NCI-H510A treated with DMSO at 0.1 percent for 48 hours (cell line): ENCODE measurements at regions not wholly inside any gene's neighbourhood (a gene's known extent, or its start where the extent isn't known, plus 50 kb on each side); places are given as distances from the start of the nearest gene placed in this dataset.

ENCODE experiments used
- DNase-seq: peaks from one replicate; lab custom pipeline; 2025; lab: John Stamatoyannopoulos, UW

DNA sequence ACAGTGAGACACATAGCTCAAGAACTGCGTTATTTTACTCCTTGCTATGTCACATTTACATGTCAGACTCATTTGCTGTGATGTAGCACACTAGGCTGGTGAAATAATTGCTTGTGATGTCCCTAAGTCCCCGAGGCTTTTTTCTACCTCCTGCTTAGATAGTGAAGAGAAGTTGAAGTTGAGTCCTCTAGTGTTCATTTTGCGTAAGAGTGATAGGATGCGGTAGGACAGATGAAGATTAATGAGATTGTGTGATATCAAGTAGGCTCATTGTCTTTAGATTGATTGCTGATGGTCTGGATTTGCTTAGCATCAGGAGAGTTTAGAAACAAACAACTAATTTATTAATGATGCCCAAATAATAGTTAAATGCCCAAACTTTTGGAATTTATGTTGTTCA lies 173.6 kb upstream of the NUDT6 start:
- no peak for DNase-seq

DNA sequence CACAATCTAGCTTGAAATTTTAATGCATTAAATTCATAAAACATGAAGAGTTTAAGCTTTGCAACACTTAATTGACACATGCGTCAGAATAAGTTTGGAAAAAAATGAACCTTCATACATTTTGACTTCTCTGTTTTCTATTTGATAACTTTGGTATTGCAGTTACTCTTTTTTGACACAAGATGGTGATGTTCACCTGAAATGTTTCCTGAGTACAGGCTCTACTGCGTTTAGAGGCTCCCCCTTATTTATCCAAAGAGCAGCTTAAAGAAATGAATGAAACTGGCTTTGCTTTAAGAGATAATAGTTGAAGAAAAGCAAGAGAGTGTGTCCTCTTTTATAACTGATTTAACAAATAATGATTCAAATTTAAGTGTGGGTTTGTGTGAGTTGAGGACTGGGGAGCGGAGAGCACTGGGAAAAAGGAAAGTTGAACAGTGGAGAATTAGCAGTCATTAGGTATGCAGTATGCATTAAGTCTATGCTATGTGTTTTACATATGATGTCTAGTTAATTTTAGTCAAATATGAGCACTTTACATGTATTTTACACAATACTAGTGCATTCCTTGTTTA lies 180.6 kb upstream of the NUDT6 start:
- DNase-seq, result peak; percentile 3

DNA sequence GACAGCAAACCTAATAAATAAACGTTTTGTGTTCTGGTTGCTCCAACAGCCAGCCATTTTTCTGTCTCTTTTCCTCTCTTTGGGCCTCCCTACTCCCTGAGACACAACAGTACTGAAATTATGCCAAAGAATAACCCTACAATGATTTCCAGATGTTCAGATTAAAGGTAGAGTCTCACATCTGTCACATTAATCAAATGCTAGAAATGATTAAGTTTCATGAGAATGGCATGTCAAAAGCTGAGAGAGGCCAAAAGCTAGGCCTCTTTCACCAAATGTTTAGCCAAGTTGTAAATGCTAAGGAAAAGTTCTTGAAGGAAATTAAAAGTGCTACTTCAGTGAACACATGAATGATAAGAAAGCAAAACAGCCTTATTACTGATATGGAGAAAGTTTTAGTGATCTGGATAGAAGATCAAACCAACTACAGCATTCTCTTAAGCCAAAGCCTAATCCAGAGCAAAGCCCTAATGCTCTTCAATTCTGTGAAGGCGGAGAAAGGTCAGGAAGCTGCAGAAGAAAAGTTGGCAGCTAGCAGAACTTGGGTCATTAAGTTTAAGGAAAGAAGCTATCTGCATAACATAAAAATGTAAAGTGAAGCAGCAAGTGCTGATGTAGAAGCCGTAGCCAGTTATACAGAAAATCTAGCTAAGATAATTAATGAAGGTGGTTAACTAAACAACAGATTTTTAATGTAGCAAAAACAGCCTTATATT lies 182.1 kb upstream of the NUDT6 start:
- no peak for DNase-seq

DNA sequence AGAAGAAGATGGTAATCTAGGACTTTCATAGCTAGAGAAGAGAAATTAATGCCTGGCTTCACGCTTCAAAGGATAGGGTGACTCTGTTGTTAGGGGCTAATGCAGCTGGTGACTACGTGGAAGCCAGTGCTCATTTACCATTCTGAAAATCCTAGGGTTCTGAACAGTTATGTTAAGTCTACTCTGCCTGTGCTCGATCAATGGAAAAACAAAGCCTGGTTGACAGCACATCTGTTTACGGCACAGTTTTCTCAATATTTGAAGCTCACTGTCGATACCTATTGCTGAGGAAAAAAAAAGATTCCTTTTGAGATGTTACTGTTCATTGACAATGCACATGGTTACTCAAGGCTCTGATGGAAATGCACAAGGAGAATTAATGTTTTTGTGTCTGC lies 182.6 kb upstream of the NUDT6 start:
- DNase-seq, result no peak

DNA sequence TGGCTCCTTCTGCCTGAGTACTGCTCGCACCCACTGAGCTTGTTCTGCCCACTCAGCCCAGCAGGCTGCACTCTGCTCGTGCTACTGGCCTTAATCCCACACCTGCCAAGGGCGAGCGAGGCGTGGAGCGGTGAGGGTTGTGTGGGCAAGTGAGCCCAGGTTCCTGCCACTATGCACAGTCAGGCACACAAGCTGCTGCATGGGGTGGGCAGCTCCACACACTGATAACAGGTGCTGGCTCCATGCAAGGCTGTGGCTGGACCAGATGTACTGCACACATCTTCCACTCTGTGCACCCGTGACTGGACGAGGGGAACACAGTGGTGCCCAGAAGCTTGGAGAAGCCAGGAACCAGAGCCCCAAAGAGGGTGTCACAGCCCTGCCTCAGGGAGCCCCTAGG lies 184.3 kb upstream of the NUDT6 start:
- DNase-seq, result no peak

DNA sequence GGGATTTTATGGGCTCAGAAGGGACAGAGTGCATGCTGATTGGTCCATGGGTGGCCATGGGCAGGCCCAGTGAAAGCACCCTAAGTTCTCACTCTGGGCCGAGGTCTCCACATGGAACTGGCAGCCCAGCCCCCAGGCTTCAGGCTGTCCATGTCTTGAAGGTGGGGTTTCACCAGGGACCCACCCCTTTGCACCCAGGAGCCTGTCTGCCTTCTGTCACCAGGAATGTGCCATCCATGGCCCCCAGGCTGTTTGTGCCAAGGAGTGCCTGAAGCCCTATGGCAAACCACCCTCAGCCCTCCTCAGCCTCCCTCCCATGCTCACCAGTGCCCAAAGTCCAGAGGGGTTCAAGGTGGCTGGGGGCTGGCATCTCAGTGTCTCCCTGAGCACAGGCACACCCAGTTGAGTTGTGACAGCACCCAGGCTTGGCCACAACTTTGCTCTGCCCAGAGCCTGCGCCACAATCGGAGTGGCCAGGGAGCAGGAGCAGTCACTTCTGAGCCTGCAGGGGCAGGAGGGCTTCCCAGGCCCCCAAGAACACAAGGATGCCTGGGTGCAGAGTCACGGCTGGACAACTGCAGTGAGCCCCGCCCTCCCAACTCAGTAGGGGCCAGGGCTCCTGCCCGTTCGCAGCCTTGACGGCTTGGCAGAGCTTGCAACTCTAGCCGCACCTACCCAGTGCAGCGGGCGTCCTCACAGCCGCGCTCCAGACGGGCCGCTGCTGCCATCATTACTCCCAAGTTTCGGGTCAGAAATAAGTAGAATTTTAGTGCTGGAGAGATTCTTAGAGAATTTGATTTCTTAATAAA lies 185.3 kb upstream of the NUDT6 start:
- no peak for DNase-seq

DNA sequence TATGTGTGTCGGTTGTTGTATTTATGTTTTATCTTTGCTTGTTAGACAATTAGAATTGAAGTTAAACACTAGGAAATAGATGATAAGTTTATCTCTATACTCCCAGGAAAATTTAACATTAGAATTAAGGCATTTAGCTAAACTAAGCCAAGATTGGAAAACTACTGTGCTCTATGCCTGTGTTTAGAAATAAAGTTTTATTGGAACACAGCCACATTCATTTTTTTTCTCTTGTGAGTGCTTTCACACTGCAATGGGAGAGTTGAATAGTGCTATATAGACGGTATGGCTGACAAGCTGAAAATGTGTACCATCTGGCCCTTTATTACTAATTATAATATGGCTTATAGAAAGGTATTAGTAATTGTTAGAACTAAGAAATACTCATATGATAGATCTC lies 186.7 kb upstream of the NUDT6 start:
- no peak for DNase-seq

DNA sequence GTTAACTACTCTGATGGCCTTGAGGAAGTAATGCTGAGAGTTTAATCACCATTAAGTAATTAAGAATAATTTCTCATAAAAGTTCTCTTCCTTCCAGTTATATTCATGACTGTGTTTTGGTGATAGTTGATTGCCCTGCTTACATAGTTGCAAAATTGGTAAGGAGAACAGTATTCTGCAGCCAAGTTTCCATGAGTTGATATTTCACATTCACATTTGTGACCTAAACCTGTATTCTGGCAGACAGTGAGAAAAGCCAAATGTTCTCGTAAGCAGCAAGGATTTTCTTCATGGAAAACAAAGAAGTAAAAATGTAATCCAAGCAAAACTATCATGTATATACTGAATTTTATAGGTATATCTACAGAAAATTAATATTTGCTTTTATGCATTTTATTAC lies 187.8 kb upstream of the NUDT6 start:
- no peak for DNase-seq

DNA sequence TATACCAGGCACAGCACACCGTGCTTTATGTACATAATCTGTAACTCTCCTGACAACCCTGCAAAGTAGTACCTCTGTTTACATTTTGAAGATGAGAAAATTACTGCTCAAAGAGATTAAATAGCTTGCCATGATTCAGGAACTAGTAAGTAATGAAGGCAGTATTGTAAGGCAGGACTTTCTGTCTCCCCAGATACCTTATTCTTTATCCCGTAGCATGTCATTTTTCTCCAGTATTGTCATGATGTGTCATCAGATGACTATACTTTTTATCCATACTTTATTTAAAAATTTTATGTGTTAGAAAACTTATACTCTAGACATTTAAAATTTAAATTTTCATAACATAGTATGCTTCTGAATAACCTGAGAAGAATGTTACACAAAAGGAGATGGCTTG lies 188.3 kb upstream of the NUDT6 start:
- no peak for DNase-seq

DNA sequence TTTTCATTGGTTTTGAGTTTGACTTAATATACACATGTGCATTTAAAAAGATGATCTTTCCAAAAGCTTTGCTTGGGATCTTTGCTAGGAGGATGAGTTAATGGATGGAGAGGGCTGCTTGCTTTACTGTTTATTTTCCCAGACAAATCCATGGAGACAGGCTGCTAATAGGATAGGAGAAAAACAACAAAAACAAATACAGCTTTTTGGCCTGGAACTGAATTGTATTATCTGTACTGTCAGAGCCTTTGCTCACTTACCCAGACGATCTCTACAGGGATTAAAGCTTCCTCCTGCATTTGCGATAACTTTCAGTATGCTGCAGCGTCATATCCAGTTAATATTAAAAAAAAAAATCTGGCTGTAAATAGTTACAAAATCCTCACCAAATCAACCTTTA lies 190.8 kb upstream of the NUDT6 start:
- DNase-seq, result no peak

DNA sequence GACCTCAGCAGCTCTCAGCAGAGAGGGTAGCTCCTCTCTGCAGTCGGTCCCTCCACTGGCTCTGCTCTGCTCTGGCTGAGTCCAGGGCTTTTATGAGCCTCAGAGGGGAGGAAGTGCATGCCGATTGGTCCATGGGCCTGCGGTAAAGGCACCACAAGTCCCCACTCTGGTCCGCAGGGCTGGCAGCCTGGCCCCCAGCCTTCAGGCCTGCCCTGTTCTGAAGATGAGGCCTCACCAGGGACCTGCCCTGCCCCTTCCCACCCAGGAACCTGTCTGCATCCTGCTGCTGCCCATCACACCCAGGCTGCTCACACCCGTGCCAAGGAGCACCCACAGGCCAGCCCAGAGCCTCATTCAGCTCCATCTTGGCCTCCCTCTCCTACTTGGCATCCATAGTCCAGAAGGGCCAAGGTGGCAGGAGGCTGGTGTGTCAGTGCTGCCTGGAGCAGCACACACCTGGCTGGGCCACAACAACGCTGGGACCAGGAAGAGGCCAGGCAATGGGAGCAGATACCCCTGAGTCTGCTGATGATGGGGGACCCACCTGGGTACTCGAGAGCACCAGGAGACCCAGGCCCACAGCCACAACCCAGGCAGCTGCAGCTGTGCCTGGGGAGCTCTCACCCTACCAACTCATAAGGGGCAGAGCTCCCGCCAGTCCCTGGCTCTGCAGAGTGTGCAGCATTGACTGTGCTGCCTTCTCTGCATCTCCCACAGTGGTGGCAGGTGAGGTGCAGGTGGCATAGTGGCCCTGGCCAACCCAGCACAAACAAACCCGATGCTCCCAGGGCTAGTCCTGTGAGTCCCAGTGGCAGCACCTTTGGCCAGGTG lies 191.9 kb upstream of the NUDT6 start:
- no peak for DNase-seq

DNA sequence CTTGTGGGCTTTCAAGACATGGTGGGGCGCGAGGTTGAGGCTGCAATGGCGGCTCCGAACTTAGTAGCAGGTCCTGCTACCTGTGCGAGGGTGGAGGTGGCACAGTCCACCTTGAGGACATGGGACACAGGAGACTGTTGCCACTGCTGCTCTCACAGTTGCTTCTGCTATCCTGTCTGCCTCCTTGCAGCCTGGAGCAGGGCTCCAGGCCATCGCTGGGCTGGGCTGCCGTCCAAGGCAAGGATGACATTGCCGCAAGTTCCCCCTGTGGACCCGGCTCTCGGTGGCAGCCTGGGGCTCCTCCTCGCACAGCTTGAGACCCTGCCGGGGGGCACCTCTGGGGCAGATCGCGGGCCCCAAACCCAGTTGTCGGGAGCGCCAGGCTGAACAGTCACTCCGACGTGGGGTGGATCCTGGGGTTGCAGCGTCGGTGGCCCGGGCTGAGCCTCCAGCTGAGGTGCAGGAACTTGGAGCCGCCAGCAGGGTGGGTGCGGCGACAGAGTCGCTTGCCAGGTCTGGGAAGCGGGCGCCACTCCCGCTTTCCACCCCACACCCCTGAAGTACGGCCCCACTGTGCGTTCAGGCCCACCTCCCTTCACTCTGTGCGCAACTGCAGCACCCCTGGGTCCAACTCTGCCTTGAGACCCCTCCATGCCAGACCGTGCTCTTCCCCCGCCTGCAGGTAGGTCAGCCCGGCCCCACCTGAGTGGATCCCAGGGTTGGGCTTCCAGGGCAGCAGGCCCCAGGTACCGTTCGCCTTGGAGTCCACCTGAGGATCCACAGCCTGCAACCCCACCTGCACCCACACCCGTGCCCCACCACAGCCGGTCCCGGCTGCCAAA lies 192.7 kb upstream of the NUDT6 start:
- DNase-seq, result no peak

DNA sequence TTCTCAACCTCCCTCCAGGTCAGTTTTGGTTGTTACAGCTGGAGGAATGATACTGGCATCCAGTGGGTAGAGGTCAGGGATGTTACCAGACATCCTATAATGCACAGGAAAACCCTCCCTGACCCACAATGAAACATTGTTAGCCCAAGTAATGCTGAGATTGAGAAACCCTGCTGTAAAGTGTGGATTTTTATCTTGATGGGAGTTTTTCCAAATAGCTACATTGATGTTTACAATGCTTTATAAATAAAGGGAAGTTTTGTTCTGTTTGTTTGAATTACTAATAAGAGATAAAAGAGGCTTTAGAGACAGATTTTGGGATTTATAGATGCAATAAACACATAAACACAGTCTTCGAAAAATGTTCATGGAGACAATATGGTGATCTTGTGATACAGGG lies 194.0 kb upstream of the NUDT6 start:
- no peak for DNase-seq

DNA sequence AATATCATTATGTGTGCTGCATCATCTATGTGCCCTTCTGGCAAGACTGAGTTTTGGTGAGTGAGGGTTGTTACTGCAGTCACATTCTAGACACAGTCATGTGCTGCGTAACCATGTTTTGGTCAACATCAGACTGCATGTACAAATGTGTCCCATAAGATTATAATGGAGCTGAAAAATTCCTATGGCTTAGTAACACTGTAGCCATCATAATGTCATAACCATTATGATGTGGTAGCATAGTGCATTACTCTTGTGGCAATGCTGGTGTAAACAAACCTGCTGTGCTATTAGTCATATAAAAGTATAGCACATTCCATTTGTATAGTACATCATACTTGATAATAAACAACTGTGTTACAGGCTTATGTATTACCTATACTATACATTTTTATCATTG lies 198.1 kb upstream of the NUDT6 start:
- no peak for DNase-seq

DNA sequence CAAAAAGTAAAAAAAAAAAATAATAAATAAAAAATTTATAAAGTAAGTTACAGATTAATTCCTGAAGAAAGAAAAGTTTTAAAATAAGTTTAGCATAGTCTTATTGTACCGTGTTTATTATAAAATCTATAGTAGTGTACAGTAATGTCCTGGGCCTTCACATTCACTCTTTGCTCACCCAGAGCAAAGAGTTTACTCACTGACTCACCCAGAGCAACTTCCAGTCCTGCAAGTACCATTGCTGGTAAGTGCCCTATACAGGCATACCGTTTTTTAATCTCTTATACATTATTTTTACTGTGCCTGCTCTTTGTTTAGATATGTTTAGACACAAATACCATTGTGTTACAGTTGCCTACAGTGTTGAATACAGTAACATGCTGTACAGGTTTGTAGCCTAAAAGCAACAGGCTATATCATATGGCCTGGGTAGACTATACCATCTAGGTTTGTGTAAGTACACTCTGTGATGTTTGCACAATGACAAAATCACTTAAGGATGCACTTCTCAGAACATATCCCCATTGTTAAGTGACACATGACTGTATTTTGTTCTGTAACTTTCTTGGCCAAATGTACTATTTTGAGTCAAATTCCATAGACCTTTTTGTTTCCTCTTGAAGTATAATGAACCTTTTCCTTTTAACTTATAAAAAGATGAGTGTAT lies 199.0 kb upstream of the NUDT6 start:
- peak; percentile 2 for DNase-seq

DNA sequence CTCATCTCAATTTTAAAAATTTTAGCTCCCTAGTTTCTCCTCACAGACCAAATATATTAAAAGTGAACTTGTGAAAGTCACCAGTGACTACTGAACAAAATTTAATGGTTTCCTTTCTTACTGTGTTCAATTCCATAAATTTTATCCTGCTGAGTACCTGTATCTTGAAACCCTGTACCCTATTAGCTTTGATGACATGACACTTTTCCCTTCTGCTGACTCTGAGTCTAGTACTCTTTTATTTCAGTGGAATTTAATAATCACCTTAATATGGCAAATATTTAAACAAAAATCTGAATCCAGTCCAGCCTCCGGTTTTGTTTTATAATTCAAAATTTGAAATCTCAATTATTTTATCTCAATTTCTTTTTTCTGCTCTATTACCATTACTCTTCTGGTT lies 203.1 kb upstream of the NUDT6 start:
- DNase-seq, result no peak

DNA sequence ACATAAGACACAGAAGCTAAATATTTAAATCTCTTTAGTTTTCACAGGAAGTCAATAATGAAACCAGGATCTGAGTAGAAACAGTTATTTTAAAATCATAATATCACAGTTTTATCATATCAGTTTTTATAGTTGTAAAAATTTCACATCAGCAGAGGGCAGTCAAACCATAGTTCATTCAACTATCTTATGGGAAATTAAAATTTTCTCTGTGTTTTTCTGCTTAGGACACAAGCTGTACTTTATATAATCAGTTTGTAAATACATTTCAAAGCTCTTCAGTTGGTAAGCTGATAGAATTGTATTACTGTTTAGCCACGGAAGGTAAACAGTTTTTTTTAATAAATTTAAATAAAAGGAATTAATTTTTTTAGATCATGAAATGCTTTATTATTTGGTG lies 204.8 kb upstream of the NUDT6 start:
- no peak for DNase-seq

DNA sequence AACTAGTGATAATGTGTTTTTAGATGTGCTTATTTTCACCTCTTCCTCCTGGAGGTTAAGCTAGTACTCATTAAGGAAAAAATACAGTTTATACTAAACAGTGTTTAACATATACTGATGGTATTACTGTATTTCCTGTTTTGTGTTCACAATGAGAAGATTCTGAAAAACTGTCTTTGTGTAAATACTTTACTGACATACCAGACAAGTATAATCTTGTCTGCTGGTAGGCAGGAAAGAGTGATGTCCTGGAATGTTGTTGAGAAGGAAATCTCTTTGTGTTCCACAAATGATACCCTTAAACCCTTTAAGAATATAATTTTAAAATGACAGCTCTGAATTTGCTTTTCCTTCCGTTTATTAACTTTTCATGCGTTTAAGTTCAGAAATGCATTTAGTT lies 205.5 kb upstream of the NUDT6 start:
- no peak for DNase-seq

DNA sequence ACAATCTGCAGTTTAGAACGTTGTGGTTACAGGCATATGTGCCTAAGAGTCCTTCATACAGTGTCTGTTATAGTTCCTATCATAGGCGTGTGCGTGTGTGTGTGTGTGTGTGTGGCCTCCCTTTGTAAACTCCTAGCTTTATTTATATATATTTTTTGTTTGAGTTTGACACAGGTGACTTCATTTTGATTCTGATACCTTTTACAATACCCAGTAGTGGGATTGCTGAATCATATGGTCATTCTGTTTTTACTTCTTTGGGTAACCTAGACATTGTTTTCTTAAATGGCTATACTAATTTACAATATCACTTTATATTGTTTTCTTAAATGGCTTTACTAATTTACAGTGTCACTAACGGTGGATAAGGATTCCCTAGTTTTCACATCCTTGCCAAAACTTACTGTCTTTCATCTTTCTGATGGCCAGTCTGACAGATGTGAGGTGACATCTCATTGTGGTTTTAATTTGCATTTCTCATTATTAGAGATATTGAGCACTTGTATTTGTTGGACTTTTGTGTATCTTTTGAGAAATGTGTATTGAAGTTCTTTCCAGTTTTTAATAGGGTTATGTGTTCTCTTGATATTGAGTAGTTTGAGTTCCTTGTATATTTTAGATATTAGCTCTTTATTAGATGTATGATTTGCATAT lies 211.1 kb upstream of the NUDT6 start:
- no peak for DNase-seq

DNA sequence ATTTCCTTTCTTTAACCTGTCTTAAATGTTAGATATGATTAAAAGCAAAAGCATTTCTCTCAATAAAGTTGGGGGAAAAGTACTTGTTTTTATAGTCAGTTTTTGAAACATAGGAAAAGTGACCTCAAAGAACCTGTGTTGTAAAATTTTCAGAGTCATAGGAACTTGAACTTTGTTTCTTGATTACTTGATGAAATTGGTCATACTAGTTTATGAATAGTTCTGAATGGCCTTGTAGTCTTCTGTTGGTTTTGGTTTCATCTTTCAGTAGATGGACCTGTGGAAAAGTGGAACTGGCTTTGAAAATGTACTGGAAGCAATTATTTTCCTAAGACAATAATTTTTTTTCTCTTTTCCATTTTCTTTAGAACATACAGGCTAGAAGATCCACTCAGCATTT lies 222.2 kb upstream of the NUDT6 start:
- no peak for DNase-seq

DNA sequence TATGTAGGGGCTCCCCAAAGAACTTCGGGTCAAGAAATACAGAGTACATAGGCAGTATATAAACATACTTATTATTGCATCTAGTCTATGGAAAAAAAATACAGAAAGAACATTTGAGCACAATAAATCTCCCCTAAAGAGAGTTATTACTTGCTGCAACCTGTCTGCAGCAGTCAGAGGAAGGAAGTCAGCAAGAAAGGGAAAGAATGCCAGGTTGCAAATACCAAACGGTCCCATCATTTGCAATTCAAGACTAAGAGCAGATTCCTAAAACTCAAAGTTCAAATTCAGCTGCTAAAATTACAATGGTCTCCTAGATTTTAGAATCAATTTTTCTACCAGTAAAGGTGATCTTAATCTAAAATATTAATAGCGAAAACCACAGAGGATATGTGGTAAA lies 236.2 kb upstream of the NUDT6 start:
- no peak for DNase-seq
